ENCODE measurements at regions not wholly inside any gene's neighbourhood (a gene's known extent, or its start where the extent isn't known, plus 50 kb on each side); places are given as distances from the start of the nearest gene placed in this dataset.

DNA sequence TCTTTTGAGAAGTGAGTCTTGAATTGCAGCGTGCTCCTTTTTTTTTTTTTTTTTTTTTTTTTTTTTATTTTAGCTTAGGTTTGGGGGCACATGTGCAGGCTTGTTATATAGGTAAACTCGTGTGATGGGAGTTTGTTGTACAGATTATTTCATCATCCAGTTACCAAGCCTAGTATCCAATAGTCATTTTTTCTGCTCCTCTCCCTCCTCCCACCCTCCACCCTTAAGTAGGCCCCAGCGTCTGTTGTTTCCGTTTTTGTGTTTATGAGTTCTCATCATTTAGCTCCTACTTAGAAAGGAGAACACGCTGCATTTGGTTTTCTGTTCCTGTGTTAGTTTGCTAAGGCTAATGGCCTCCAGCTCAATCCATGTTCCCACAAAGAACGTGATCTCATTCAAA lies 81.3 kb upstream of the TSPAN5 start:
- H3K4me1 Mint-ChIP-seq (ENCODE audit: low read depth, unreplicated experiment), result no peaks in the 10 kb centered on the region
- H3K27me3 Mint-ChIP-seq (ENCODE audit: unreplicated experiment), result no peaks in the 10 kb centered on the region
- no peak overlapping the region for H3K4me3 Mint-ChIP-seq (ENCODE audit: low read depth, unreplicated experiment)
- peaks cover 2% of the 10 kb centered on the region for H3K9me3 Mint-ChIP-seq (ENCODE audit: low read depth, unreplicated experiment)
- TF ChIP-seq, protein P1, sequence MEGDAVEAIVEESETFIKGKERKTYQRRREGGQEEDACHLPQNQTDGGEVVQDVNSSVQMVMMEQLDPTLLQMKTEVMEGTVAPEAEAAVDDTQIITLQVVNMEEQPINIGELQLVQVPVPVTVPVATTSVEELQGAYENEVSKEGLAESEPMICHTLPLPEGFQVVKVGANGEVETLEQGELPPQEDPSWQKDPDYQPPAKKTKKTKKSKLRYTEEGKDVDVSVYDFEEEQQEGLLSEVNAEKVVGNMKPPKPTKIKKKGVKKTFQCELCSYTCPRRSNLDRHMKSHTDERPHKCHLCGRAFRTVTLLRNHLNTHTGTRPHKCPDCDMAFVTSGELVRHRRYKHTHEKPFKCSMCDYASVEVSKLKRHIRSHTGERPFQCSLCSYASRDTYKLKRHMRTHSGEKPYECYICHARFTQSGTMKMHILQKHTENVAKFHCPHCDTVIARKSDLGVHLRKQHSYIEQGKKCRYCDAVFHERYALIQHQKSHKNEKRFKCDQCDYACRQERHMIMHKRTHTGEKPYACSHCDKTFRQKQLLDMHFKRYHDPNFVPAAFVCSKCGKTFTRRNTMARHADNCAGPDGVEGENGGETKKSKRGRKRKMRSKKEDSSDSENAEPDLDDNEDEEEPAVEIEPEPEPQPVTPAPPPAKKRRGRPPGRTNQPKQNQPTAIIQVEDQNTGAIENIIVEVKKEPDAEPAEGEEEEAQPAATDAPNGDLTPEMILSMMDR (IDR thresholded peaks at IDR 0.05; ENCODE audit: unreplicated experiment), result no peak
- DNase-seq, result no peak
- H3K36me3 Mint-ChIP-seq (ENCODE audit: insufficient read depth, unreplicated experiment), result no peaks in the 10 kb centered on the region
- no peak overlapping the region for H3K27ac Mint-ChIP-seq (ENCODE audit: unreplicated experiment)
- BruUV-seq (replicated peaks), result no TSS peak
- CTCF ChIA-PET, result no interaction called here
- intact Hi-C loops (cut with micrococcal nuclease; ENCODE audit: unreplicated experiment), result no loop called here

DNA sequence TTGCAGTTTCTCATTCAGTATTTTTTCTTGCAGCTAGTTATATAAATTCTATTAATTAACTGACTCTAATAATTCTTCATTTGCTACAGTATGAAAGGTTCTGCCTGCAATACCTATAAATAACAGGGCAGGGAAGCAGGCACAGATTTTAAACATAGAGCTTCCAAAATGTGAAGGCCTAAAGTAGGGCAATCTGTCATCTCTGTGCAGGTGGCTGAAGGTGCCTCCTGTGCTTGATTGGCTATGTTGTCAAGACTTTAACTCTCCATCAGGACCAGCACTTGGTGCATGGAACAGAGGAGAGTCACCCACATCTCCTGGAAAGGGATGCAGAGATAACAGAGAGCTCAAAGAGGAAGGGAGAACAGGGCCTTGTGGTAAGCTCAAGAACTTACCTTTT lies 75.2 kb upstream of the TSPAN5 start:
- Mint-ChIP-seq H3K27ac (ENCODE audit: unreplicated experiment) (no peak overlapping the region), H3K27me3 (ENCODE audit: unreplicated experiment) (no peaks in the 10 kb centered on the region), H3K4me1 (ENCODE audit: low read depth, unreplicated experiment) (peaks cover 2% of the 10 kb centered on the region), H3K9me3 (ENCODE audit: low read depth, unreplicated experiment) (peaks cover 2% of the 10 kb centered on the region), H3K4me3 (ENCODE audit: low read depth, unreplicated experiment) (no peak overlapping the region), H3K36me3 (ENCODE audit: insufficient read depth, unreplicated experiment) (no peaks in the 10 kb centered on the region)
- CTCF ChIA-PET, result no interaction called here
- no TSS peak for BruUV-seq (replicated peaks)
- DNase-seq, result no peak
- TF ChIP-seq, protein P1 (IDR thresholded peaks at IDR 0.05; ENCODE audit: unreplicated experiment), result no peak
- intact Hi-C loops (cut with micrococcal nuclease; ENCODE audit: unreplicated experiment), result no loop called here

DNA sequence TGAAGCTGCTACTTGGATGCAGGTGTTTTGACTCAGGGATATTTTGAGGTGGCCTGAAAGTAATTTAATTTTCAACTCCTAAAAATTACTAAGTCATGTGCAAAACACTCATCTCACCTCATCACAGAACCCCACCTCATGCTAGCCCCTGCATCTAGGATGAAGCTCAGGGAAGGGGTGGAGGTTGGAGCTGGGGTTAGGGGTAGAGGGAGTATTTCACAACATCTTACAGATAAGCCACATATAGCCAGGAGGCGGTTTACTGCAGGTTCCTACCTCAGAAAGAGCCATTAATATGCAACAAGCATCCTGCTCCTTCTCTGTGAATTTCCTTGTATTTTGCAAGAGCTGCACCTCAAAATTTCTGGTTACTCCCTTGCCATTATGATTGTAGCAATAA lies 70.5 kb upstream of the TSPAN5 start:
- intact Hi-C loops (cut with micrococcal nuclease; ENCODE audit: unreplicated experiment), result no loop called here
- BruUV-seq (replicated peaks), result no TSS peak
- H3K4me1 Mint-ChIP-seq (ENCODE audit: low read depth, unreplicated experiment), result peaks cover 7% of the 10 kb centered on the region
- no peaks in the 10 kb centered on the region for H3K36me3 Mint-ChIP-seq (ENCODE audit: insufficient read depth, unreplicated experiment)
- H3K9me3 Mint-ChIP-seq (ENCODE audit: low read depth, unreplicated experiment), result peaks cover 3% of the 10 kb centered on the region
- no peaks in the 10 kb centered on the region for H3K27me3 Mint-ChIP-seq (ENCODE audit: unreplicated experiment)
- H3K27ac Mint-ChIP-seq (ENCODE audit: unreplicated experiment), result no peak overlapping the region
- TF ChIP-seq, protein P1 (IDR thresholded peaks at IDR 0.05; ENCODE audit: unreplicated experiment), result no peak
- DNase-seq, result no peak
- CTCF ChIA-PET, result no interaction called here
- H3K4me3 Mint-ChIP-seq (ENCODE audit: low read depth, unreplicated experiment), result no peak overlapping the region

DNA sequence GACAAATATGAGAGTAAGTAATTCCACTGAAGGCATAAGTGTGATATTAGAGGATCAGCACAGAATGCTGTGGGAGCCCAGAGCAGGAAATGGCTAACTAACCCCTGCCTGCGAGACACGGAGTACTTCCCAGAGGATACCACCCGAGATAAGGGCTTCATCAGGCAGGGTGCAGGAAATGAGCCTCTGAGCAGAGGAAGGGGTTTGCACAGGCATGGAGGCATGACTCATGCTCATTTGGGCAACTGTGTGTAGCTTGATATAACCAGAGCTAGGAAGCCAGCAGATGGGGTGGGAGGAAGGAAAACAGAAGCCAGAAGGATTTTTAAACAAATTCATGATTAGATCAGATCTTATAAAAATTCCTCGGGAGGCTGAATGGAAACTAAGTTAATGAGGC lies 70.0 kb upstream of the TSPAN5 start:
- Mint-ChIP-seq H3K9me3 (ENCODE audit: low read depth, unreplicated experiment) (peaks cover 3% of the 10 kb centered on the region), H3K27me3 (ENCODE audit: unreplicated experiment) (no peaks in the 10 kb centered on the region), H3K4me1 (ENCODE audit: low read depth, unreplicated experiment) (peaks cover 7% of the 10 kb centered on the region), H3K36me3 (ENCODE audit: insufficient read depth, unreplicated experiment) (no peaks in the 10 kb centered on the region), H3K27ac (ENCODE audit: unreplicated experiment) (no peak overlapping the region), H3K4me3 (ENCODE audit: low read depth, unreplicated experiment) (no peak overlapping the region)
- intact Hi-C loops (cut with micrococcal nuclease; ENCODE audit: unreplicated experiment), result no loop called here
- CTCF ChIA-PET, result no interaction called here
- TF ChIP-seq, protein P1 (IDR thresholded peaks at IDR 0.05; ENCODE audit: unreplicated experiment), result no peak
- no peak for DNase-seq
- BruUV-seq (replicated peaks), result no TSS peak

DNA sequence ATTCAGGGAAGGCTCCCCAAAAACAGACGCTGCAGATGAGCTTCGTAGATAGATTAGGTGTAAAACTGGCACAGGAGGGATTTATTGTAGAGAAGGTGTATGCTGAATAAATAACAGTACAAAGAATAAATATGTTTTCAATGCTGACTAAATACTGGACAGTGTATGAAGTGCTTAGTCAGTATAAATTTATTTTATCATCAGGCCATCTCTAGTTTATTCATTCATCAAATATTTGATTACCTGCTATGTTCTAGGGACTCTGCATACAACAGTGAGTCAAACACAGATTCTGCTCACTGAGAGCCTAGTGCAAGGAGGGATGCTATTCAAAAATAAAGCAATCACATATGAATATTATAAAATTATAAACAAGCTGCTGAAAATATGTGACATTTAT lies 63.6 kb upstream of the TSPAN5 start:
- intact Hi-C loops (cut with micrococcal nuclease; ENCODE audit: unreplicated experiment), result no loop called here

More for the DNA sequence above, 63.6 kb upstream of the TSPAN5 start:
- TF ChIP-seq, protein P1 (IDR thresholded peaks at IDR 0.05; ENCODE audit: unreplicated experiment), result no peak
- no peaks in the 10 kb centered on the region for H3K27me3 Mint-ChIP-seq (ENCODE audit: unreplicated experiment)
- H3K36me3 Mint-ChIP-seq (ENCODE audit: insufficient read depth, unreplicated experiment), result no peaks in the 10 kb centered on the region
- peaks cover 3% of the 10 kb centered on the region for H3K9me3 Mint-ChIP-seq (ENCODE audit: low read depth, unreplicated experiment)
- no peak overlapping the region for H3K4me3 Mint-ChIP-seq (ENCODE audit: low read depth, unreplicated experiment)
- CTCF ChIA-PET, result no interaction called here
- BruUV-seq (replicated peaks), result no TSS peak
- no peaks in the 10 kb centered on the region for H3K4me1 Mint-ChIP-seq (ENCODE audit: low read depth, unreplicated experiment)
- no peak overlapping the region for H3K27ac Mint-ChIP-seq (ENCODE audit: unreplicated experiment)
- DNase-seq, result no peak

Data from Calu3 (cell line).